HS-27A (cell line): ENCODE measurements at regions not wholly inside any gene's neighbourhood (a gene's known extent, or its start where the extent isn't known, plus 50 kb on each side); places are given as distances from the start of the nearest gene placed in this dataset.

Source experiments
- DNase-seq: peaks from one replicate; pipeline ENCODE4 v3.0.0-alpha.2; 2012; ENCODE audit warnings: low read depth, missing footprints

DNA sequence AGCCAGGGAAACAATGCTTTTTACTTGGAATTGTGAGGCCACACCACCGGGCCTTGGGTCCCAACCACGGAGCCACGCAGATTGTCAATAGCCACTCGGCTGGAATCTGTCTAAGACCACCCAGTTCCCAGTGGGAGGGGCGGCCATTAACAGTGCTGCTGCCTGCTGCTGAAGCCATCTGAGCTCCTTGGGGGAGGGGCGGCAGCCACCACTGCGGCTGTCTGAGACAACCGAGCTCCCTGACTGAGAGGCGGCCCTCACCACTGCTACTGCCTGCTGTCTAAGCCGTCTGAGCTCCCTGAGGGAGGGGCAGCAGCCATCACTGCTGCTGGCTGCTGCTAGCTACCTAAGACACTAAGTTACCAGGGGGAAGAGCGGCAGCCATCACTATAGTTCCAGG lies 64.3 kb downstream of the DMRTA2 start:
- DNase-seq = no peak

DNA sequence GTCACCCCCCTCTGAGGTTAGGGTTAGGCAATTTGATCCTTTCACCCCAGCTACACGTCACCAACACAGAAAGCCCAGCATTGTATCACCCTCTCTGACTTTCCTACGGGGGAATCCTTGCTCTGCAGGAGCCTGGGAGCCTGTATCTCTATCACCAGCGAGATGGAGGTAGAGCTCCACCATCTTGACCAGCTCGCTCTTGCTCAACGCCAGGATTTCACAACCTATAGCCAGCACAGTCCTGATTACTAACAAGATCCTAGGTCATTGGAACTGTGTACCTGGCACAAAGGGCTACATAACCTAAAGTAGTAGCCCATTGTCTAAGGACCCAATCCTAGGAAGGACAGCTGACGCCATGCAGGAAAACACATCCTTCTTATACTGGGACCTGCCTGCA lies 66.1 kb downstream of the DMRTA2 start:
- DNase-seq = no peak

GRCh38 chr1:50354813-50355212 lies 68.4 kb downstream of the DMRTA2 start:
- no peak for DNase-seq

DNA sequence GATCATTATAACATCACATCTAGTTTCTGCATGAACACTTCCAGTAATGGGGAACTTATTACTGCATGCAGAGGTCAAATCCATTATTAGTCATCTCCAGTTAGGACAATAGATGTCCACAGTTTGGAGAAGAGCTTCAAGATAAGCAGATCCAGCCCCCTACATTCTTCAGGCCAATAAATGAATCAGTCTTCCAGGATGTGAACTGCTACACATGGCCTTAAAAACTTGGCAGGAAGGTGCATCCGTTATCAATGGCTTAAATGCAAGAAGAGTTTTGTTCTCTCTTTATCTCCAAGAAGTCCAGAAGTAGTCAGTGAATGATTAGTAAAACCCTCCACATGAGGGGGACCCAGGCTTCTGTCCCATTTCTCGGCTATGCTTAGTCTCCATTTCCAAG lies 70.8 kb downstream of the DMRTA2 start:
- no peak for DNase-seq

GRCh38 chr1:50350868-50351267 lies 72.4 kb downstream of the DMRTA2 start:
- no peak for DNase-seq

GRCh38 chr1:50350421-50350820 lies 72.8 kb downstream of the DMRTA2 start:
- no peak for DNase-seq

GRCh38 chr1:50349242-50349565 lies 74.0 kb downstream of the DMRTA2 start:
- no peak for DNase-seq

- DNase-seq = peak; percentile 31
Measured at GRCh38 chr1:50348449-50349241, 74.6 kb downstream of the DMRTA2 start.

GRCh38 chr1:50347933-50348332 lies 75.3 kb downstream of the DMRTA2 start:
- DNase-seq = no peak

- DNase-seq = no peak
Measured at GRCh38 chr1:50346621-50347020, 76.6 kb downstream of the DMRTA2 start.

GRCh38 chr1:50343323-50343722 lies 79.9 kb downstream of the DMRTA2 start:
- no peak for DNase-seq

GRCh38 chr1:50342525-50342924 lies 80.7 kb downstream of the DMRTA2 start:
- DNase-seq = no peak

DNA sequence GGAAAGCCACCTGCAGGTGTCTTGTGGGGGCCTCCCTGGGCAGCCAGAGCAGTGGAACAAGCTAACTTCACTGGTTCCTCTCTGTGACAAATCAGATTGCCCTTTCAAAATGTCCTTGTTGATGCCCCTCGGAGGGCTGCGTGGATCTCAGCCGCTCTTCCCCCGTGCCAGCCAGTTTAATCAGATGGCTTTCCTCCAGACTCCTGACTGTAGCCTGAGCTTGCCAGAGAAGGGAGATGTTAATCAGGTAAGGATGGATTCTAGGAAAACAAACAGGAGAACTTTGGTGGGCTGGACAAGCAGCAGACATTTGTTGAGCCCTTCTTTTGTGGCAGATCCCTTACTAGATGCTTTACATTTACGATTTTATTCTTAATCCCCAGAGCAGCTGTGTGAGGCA lies 88.2 kb downstream of the DMRTA2 start:
- DNase-seq = no peak

DNA sequence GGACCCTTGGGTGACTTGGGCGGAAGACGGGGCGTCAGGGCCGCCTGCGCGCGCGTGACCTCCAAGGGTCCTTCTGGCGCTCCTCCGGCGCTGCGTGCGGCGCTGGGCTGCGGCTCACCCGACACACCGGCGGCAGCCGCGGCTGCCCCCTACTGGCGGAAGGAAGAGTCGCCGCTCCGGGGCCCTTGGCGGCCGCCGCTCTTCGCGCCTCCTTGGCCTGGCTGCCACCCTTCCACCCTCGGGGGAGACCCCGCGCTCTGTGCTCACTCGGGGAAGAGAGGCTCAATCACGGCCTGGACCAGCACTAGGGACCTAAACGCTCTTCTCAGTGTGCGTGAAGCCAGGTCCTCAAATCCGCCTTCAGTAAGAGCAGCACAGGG lies 89.7 kb downstream of the DMRTA2 start:
- DNase-seq = no peak

DNA sequence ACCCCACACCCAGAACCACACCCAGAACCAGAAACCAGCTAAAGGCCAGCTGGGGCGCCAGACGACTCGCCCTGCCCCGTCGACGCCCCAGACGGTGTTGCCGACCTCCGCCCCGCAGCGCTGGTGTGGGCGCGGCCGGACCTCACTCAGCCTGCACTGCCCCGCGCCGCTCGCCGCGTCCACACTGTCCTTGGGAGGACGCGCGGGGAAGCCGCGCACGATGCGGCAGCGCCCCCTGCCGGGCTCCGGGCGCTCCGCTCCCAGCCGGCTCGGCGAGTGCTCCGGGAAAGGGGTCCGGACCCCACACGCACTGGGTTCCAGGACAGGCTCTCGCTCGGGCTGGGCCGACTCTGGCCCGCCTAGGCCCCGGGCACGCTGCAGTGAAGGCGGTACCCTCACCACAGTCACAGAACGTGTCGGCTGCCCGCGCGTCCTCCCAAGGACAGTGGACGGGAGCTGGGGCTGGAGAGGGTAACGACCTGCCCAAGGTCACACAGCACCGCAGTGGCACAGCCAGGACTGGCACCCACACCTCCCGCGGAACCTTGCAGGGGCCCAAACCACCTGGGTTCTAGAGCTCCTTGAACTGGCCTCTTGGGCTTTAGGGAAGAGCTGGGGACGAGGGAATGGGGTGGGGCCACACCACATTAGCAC lies 90.2 kb downstream of the DMRTA2 start:
- no peak for DNase-seq

DNA sequence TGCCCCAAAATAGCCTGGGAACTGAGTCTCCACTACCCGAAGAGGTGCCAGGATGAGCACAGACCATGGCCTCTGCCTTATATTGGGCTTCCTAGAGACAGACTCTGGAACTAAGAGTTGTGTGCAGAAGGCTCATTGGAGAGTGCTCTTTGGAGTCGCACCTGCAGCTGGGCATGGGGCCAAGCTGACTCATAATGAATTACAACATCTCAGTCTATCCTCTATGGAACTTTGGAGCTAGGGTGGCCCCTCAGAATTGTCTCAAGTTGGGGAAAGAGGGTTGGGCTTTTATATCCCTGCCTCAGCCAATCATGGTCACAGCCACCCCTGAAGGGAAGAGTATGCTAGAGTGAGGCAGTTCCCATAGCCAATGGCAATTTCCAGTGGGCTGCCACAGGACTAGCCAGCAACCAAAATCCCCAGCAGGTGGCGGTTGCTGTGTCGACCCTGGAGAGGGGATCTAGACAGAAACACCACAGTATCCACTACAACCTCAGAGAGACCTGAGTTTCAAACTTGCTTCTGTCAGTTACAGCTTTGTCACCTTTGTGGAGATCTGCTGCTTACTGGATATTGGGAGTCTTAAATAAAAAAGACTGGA lies 93.8 kb downstream of the DMRTA2 start:
- no peak for DNase-seq

DNA sequence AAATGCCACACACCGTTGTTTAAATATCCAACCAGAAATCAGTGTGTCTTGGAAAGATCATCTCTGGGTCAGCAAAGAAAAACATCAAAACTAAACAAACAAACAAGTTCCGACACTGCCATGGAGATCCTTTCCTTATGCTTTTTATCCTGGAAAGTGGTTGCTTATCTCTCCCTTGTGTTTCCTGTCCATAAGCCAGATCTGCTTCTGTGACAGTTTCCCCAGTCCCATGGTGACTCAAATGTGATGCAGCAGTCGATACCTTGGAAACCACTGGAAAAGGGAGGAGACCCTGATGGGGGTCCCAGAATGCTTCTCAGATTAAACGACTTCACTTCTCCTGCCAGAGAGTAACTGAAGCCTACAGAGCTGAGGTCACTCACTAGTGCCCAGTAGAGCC lies 94.7 kb downstream of the DMRTA2 start:
- no peak for DNase-seq

DNA sequence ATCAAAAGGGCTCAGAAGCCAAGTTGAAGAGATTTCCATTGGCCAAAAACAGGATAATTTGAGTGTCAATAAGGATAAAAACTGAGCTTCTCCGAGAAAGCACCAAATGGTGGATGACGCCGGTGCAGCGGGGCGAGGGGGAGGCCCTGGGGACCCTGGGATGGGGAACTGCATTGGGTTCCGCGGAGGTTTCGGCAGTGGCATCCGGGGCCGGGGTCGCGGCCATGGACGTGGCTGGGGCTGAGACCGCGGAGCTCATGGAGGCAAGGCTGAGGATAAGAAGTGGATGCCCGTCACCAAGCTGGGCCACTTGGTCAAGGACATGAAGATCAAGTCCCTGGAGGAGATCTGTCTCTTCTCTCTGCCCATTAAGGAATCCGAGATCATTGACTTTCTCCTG lies 97.2 kb downstream of the DMRTA2 start:
- DNase-seq = no peak

DNA sequence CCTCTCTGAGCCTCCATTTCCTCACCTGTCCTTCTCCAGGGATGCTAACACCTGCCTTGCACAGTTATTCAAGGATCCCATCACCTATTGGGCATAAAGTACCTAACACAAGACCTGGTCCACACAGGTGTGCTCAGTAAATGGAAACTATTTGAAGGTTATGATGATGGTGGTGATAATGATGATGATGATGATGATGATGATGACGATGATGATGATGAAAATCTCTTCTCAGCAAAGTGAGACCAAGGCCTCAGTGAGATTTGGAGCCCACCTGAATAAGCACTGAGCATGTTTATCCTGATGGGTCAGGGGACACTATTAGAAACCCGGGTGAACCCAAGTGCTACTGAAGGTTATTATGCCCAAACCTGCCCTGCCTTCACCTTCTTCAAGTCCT lies 100.7 kb downstream of the DMRTA2 start:
- DNase-seq = no peak

DNA sequence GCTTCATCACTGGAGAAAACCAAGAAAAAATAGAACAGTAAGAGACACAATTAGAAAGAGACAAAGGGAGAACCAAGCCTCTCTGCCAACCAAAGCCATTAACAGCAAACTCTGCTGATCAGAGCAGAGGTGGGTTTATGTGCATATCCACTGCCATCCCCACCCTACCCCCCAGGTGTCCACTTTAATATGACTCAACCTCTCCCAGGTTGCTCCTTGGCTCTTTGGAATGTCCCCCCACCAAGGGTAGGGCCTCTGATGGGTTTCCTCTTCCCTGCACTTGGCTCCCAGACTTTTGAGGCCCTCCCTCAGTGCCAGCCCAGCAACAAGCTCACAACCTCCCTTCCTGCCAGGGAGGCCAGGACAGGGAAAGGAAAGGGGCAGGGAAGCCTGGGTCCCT lies 104.8 kb downstream of the DMRTA2 start:
- no peak for DNase-seq

DNA sequence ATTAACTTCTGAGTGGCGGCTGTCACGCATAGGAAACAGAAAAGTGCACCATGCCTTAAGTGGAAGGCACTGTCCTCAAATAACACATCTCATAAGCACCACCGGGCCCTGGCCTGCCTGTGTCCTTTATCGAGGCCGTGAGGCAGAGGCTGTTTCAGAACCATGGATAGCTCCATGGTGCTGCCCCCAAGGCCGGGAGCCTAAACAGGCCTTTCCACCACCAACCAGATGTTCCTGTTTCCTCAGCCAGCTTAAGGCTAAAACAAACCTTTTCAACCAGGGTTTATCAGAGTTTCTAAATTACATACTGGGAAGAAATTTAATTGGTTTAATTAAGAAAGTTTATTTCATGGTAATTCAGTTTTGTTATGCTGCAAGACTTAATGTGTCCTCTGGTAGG lies 114.4 kb downstream of the DMRTA2 start:
- no peak for DNase-seq

- DNase-seq = no peak
Measured at GRCh38 chr1:50305808-50306207, 117.4 kb downstream of the DMRTA2 start.

DNA sequence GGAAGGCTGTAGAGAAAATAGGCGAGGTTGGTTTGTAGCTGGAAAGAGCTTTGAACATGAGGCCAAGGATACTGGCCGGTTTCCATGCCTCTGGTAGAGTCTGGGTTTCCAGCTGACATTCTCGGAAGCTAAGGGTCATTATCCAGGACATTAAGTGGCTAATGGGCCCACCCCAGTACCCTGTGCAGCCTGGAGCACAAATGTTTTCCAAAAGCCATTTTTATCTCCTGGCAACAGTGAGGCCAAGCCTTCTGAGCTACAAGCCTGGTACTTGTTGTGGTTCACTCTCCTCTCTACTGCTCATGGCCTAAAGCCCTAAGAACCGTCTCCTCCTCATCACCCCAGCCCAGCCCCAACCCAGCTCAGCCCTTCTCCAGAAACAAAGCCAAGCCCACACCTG lies 122.9 kb downstream of the DMRTA2 start:
- DNase-seq = no peak

DNA sequence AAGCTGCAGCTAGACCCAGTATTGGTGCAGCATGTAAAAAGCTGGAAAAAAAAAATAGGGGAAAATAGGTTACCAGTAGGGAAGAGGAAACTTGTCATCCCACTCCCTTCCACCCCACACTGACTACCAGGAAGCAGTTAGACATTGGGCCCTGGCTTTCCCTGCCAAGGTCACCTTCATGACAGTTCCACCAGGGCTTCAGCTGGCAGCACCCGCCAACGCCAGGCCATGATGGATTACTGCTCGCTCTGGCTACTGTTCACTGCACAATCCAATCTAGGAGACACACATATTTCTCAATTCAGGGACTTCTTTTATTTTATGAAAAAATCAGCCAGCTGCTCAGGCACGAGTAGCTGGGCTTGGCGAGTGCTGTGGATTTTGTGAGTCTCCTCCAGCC lies 127.7 kb downstream of the DMRTA2 start:
- no peak for DNase-seq
